Endothelial cell (in vitro differentiated cells): ENCODE measurements at regions not wholly inside any gene's neighbourhood (a gene's known extent, or its start where the extent isn't known, plus 50 kb on each side); places are given as distances from the start of the nearest gene placed in this dataset.

Experiments
- DNase-seq: peaks from one replicate; pipeline ENCODE4 v3.0.0; 2021; ENCODE audit warnings: low spot score
- H3K27ac Mint-ChIP-seq: one replicate; pipeline ENCODE4 v1.8.0; 2021; ENCODE audit warnings: mixed read lengths, inconsistent platforms; ENCODE audit not compliant: unreplicated experiment
- H3K27me3 Mint-ChIP-seq: one replicate; pipeline ENCODE4 v1.8.0; 2021; ENCODE audit warnings: mild to moderate bottlenecking, moderate library complexity, mixed read lengths, inconsistent platforms; ENCODE audit not compliant: unreplicated experiment
- H3K36me3 Mint-ChIP-seq: one replicate; pipeline ENCODE4 v1.8.0; 2021; ENCODE audit warnings: mild to moderate bottlenecking, low read depth, mixed read lengths, inconsistent platforms; ENCODE audit not compliant: unreplicated experiment
- H3K4me1 Mint-ChIP-seq: one replicate; pipeline ENCODE4 v1.8.0; 2021; ENCODE audit warnings: mild to moderate bottlenecking, mixed read lengths, inconsistent platforms; ENCODE audit not compliant: unreplicated experiment
- H3K4me3 Mint-ChIP-seq: one replicate; pipeline ENCODE4 v1.8.0; 2021; ENCODE audit warnings: mild to moderate bottlenecking, mixed read lengths, inconsistent platforms; ENCODE audit not compliant: unreplicated experiment
- H3K9me3 Mint-ChIP-seq: one replicate; pipeline ENCODE4 v1.8.0; 2021; ENCODE audit warnings: mixed read lengths, inconsistent platforms; ENCODE audit not compliant: unreplicated experiment
- TF ChIP-seq, protein P1 (sequence below): fragments of 200-600 bp; sonication (generic); IDR thresholded peaks from one replicate; pipeline ENCODE4 v1.5.0; 2021; ENCODE audit warnings: antibody characterized with exemption; ENCODE audit not compliant: unreplicated experiment

DNA sequence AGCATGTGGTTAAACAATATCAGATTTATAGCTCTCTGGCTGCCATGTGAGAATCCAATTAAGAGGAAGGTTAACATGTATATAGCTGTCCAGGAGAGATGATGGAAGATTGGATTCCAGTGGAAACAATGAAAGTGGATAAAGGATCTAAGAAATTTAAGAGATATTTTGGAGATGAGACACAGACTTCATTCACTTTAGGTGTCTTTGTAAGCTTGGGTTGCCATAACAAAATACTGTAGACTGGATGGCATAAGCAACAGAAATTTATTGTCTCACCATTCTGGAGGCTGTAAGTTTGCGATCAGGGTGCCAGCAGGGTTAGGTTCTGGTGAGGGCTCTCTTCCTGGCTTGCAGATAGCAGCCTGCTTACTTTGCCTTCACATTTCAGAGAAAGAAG, 155.9 kb upstream of the MYOCD start:
- TF ChIP-seq, protein P1, sequence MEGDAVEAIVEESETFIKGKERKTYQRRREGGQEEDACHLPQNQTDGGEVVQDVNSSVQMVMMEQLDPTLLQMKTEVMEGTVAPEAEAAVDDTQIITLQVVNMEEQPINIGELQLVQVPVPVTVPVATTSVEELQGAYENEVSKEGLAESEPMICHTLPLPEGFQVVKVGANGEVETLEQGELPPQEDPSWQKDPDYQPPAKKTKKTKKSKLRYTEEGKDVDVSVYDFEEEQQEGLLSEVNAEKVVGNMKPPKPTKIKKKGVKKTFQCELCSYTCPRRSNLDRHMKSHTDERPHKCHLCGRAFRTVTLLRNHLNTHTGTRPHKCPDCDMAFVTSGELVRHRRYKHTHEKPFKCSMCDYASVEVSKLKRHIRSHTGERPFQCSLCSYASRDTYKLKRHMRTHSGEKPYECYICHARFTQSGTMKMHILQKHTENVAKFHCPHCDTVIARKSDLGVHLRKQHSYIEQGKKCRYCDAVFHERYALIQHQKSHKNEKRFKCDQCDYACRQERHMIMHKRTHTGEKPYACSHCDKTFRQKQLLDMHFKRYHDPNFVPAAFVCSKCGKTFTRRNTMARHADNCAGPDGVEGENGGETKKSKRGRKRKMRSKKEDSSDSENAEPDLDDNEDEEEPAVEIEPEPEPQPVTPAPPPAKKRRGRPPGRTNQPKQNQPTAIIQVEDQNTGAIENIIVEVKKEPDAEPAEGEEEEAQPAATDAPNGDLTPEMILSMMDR = no peak
- no peak overlapping the region for H3K27ac Mint-ChIP-seq
- no peaks in the 10 kb centered on the region for H3K4me1 Mint-ChIP-seq
- no peaks in the 10 kb centered on the region for H3K36me3 Mint-ChIP-seq
- H3K9me3 Mint-ChIP-seq = no peaks in the 10 kb centered on the region
- DNase-seq = no peak
- H3K4me3 Mint-ChIP-seq = no peak overlapping the region
- H3K27me3 Mint-ChIP-seq = peaks cover 2% of the 10 kb centered on the region

DNA sequence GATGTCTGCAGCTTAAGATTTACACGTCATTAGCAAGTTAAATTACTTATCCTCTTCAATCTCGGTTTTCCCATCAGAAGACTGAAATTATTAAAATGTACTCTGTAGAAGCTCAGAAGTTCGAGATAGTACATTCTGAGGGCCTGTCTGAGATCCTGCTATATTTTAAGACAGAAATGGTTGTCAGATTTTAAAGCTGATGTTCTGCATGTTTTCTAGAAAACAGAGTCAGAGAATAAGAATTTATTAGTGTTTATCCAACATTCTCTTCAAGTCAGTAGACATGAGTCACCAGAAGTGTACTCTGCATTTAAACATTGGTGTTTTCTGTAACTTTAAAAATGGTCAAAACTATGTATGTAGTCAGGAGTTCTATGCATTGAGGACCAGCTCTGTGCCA, 155.2 kb upstream of the MYOCD start:
- TF ChIP-seq, protein P1 = no peak
- H3K27me3 Mint-ChIP-seq = peaks cover 2% of the 10 kb centered on the region
- DNase-seq = no peak
- H3K9me3 Mint-ChIP-seq = no peaks in the 10 kb centered on the region
- no peak overlapping the region for H3K27ac Mint-ChIP-seq
- no peaks in the 10 kb centered on the region for H3K36me3 Mint-ChIP-seq
- no peaks in the 10 kb centered on the region for H3K4me1 Mint-ChIP-seq
- H3K4me3 Mint-ChIP-seq = no peak overlapping the region

DNA sequence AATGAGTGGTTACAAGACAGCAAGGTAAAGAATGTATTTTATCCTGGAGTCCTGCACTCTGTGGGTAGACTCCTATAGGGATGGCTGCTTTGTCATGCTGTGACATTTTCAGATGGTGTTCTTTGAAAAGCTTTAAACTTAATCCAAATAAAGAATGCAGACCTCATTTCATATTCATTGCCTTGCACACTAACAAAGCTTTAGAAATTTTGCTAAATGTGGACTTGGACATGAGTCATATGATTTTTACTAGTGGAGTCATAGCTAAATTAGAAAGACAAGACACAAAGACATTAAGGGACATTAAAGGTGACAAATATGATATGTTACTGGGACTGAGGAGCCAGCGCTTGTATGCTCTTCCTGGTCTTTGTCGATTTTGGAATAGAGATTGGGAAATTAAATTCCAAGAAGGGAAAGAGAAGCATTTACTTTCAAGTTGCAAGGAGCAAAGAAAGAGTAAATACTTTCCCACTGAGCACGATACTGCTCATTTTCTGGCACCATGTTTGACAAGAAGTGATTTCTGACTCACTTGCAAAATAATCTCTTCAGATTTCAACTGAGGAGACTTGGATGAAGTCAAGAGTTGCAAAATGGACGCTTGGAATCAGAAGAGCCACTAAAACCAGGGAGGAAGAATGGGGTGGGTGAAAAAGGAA, 152.9 kb upstream of the MYOCD start:
- Mint-ChIP-seq H3K4me3 (no peak overlapping the region), H3K4me1 (no peaks in the 10 kb centered on the region), H3K27me3 (peaks cover 2% of the 10 kb centered on the region), H3K36me3 (no peaks in the 10 kb centered on the region), H3K27ac (no peak overlapping the region), H3K9me3 (no peaks in the 10 kb centered on the region)
- TF ChIP-seq, protein P1 = no peak
- DNase-seq = no peak

DNA sequence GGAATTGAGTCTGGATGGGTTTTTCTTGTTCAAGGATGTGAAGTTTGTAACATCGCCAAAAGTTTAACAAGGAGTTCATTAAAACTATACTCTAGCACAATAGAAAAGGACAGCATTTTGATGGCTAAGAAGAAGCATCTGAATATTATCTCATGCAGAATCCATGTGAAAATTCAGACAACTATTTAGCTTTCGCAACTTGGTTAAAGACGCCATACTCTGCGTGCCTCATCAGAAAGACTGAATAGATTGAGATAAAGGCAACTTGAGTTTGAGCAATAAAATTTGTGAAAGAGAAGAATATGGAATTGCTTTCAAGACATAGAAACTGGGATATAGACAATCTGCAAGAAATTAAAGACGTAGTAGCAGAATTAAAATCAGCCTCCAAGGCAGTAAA, 151.1 kb upstream of the MYOCD start:
- no peaks in the 10 kb centered on the region for H3K36me3 Mint-ChIP-seq
- H3K4me1 Mint-ChIP-seq = no peaks in the 10 kb centered on the region

DNA sequence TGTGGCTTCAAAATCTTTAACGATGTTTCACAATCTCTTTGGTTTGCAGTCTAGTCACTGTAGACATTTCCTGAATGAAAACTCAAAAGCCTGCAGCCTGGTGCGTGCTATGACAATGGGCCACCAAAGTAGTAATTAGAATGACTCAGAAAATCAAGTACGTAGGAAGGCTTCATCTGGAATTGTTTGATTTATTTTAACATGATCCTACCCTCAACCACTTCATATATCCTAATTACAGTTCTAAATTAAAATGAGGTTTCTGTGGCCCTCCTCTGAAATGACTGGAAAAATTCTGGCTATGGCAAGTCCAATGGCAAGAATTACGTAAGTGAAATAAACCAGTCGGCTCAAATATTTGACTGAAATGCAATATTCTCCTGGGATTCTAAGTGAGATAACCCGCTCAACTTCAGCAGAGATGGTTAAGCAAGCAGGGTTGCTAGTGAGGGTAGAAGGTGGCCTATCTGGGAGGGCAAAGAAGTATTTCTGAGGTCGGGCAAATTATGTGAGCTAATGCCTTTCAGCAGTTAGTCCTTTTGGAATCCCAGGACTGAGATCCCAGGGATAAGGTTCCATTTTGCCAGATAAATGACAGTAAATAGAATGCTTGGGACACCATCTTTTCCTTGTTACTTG, 145.6 kb upstream of the MYOCD start:
- TF ChIP-seq, protein P1 = no peak
- no peak for DNase-seq
- no peaks in the 10 kb centered on the region for H3K36me3 Mint-ChIP-seq
- H3K4me3 Mint-ChIP-seq = no peak overlapping the region
- no peaks in the 10 kb centered on the region for H3K9me3 Mint-ChIP-seq
- no peak overlapping the region for H3K27ac Mint-ChIP-seq
- H3K27me3 Mint-ChIP-seq = peaks cover 2% of the 10 kb centered on the region
- H3K4me1 Mint-ChIP-seq = peaks cover 11% of the 10 kb centered on the region

More for the DNA sequence above, 151.1 kb upstream of the MYOCD start:
- Mint-ChIP-seq H3K27me3 (peaks cover 3% of the 10 kb centered on the region), H3K4me3 (no peak overlapping the region), H3K9me3 (no peaks in the 10 kb centered on the region), H3K27ac (no peak overlapping the region)
- no peak for DNase-seq
- TF ChIP-seq, protein P1 = no peak
